ENCODE measurements at regions not wholly inside any gene's neighbourhood (a gene's known extent, or its start where the extent isn't known, plus 50 kb on each side); places are given as distances from the start of the nearest gene placed in this dataset.

DNA sequence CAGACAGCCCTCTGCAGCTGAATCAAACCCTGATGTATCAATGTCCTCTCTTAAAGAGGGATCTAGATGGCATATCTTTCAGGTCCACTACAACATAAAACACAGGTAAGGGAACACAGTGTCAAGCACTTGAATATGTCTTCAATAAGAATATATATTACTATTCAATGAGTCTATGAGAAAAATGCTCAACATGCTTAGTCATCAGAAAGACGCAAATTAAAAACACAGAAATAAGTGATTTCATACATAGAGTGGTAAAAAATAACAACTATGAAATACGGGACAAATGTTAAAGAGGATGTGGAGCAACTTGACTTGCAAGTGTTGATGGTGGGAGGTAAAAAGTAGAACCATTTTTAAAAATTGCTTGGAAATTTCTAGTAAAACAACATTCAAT lies 544.6 kb upstream of the HS3ST1 start:
- TF ChIP-seq, protein P1, sequence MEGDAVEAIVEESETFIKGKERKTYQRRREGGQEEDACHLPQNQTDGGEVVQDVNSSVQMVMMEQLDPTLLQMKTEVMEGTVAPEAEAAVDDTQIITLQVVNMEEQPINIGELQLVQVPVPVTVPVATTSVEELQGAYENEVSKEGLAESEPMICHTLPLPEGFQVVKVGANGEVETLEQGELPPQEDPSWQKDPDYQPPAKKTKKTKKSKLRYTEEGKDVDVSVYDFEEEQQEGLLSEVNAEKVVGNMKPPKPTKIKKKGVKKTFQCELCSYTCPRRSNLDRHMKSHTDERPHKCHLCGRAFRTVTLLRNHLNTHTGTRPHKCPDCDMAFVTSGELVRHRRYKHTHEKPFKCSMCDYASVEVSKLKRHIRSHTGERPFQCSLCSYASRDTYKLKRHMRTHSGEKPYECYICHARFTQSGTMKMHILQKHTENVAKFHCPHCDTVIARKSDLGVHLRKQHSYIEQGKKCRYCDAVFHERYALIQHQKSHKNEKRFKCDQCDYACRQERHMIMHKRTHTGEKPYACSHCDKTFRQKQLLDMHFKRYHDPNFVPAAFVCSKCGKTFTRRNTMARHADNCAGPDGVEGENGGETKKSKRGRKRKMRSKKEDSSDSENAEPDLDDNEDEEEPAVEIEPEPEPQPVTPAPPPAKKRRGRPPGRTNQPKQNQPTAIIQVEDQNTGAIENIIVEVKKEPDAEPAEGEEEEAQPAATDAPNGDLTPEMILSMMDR (IDR thresholded peaks at IDR 0.05) = no peak
- TF ChIP-seq RFX5 (IDR thresholded peaks at IDR 0.05; ENCODE audit: low read length) (no peak), RAD21 (IDR thresholded peaks at IDR 0.05; ENCODE audit: low read length) (no peak), EZH2phosphoT487 (IDR thresholded peaks at IDR 0.05; ENCODE audit: borderline replicate concordance, low read depth) (no peak), EP300 (IDR thresholded peaks at IDR 0.05; ENCODE audit: borderline replicate concordance in 1 of 2, low read depth in 1 of 2, low read length in 1 of 2) (no peak), POLR2AphosphoS5 (IDR thresholded peaks at IDR 0.05; ENCODE audit: low read depth, low read length) (no peak)
- TF ChIP-seq, protein P2, sequence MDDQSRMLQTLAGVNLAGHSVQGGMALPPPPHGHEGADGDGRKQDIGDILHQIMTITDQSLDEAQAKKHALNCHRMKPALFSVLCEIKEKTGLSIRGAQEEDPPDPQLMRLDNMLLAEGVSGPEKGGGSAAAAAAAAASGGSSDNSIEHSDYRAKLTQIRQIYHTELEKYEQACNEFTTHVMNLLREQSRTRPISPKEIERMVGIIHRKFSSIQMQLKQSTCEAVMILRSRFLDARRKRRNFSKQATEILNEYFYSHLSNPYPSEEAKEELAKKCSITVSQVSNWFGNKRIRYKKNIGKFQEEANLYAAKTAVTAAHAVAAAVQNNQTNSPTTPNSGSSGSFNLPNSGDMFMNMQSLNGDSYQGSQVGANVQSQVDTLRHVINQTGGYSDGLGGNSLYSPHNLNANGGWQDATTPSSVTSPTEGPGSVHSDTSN (IDR thresholded peaks at IDR 0.05) = no peak
- TF ChIP-seq, protein P3, sequence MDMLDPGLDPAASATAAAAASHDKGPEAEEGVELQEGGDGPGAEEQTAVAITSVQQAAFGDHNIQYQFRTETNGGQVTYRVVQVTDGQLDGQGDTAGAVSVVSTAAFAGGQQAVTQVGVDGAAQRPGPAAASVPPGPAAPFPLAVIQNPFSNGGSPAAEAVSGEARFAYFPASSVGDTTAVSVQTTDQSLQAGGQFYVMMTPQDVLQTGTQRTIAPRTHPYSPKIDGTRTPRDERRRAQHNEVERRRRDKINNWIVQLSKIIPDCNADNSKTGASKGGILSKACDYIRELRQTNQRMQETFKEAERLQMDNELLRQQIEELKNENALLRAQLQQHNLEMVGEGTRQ (IDR thresholded peaks at IDR 0.05; ENCODE audit: borderline replicate concordance, low read depth, low read length) = no peak
- TF ChIP-seq, protein P4, sequence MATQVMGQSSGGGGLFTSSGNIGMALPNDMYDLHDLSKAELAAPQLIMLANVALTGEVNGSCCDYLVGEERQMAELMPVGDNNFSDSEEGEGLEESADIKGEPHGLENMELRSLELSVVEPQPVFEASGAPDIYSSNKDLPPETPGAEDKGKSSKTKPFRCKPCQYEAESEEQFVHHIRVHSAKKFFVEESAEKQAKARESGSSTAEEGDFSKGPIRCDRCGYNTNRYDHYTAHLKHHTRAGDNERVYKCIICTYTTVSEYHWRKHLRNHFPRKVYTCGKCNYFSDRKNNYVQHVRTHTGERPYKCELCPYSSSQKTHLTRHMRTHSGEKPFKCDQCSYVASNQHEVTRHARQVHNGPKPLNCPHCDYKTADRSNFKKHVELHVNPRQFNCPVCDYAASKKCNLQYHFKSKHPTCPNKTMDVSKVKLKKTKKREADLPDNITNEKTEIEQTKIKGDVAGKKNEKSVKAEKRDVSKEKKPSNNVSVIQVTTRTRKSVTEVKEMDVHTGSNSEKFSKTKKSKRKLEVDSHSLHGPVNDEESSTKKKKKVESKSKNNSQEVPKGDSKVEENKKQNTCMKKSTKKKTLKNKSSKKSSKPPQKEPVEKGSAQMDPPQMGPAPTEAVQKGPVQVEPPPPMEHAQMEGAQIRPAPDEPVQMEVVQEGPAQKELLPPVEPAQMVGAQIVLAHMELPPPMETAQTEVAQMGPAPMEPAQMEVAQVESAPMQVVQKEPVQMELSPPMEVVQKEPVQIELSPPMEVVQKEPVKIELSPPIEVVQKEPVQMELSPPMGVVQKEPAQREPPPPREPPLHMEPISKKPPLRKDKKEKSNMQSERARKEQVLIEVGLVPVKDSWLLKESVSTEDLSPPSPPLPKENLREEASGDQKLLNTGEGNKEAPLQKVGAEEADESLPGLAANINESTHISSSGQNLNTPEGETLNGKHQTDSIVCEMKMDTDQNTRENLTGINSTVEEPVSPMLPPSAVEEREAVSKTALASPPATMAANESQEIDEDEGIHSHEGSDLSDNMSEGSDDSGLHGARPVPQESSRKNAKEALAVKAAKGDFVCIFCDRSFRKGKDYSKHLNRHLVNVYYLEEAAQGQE (IDR thresholded peaks at IDR 0.05; ENCODE audit: low read depth, low read length) = no peak
- TF ChIP-seq, protein P5, sequence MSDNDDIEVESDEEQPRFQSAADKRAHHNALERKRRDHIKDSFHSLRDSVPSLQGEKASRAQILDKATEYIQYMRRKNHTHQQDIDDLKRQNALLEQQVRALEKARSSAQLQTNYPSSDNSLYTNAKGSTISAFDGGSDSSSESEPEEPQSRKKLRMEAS (IDR thresholded peaks at IDR 0.05; ENCODE audit: low read depth) = no peak
